GM18858 (cell line): ENCODE measurements at regions not wholly inside any gene's neighbourhood (a gene's known extent, or its start where the extent isn't known, plus 50 kb on each side); places are given as distances from the start of the nearest gene placed in this dataset.
"Not testable (repeated sequence)": the region's sequence is repeated elsewhere in the genome, so short reads cannot be mapped to it uniquely, and the experiment has no call there.

Experiments
- ATAC-seq: cut with Tn5 transposase; IDR thresholded peaks from one replicate; pipeline ENCODE4 v1.9.1; 2021; ENCODE audit not compliant: unreplicated experiment

DNA sequence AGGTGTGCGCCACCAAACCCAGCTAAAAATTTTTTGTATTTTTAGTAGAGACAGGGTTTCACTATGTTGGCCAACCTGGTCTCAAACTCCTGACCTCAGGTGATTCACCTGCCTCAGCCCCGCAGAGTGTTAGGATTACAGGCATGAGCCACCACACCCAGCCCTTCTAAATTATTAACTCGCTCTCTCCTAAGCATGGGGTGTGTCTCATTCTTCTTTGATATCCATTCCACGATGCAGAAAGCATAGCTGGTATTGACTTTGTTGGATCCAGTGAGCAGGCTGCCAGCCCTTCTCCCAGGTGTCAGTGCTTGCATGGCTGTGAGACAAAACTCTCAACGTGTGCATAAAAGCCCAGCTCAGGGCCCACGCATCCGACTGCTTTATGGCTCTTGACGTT lies 254.1 kb upstream of the PFKP start:
- ATAC-seq: no peak

DNA sequence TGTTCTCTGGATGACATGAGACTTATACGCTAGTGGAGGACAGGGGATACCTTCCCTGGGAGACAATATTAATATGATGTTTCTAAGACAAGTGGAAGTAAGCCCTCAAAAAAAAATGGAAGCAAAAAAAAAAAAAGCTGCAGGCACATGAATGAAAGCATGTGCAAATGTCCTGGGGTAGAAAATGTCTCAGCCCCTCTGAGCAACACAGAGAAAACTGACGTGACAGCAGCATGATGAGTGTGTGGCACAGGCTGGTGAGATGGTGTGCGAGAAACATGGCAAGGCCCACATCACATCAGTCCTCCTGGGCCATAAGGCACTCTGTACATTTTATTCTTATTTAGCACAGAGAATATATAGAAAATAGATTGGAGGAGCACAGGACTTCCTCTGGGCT lies 254.7 kb upstream of the PFKP start:
- ATAC-seq: no peak

GRCh38 chr10:2800178-2800577 lies 267.2 kb upstream of the PFKP start:
- no peak for ATAC-seq

- ATAC-seq: no peak
Measured at GRCh38 chr10:2798336-2799022, 268.9 kb upstream of the PFKP start.

DNA sequence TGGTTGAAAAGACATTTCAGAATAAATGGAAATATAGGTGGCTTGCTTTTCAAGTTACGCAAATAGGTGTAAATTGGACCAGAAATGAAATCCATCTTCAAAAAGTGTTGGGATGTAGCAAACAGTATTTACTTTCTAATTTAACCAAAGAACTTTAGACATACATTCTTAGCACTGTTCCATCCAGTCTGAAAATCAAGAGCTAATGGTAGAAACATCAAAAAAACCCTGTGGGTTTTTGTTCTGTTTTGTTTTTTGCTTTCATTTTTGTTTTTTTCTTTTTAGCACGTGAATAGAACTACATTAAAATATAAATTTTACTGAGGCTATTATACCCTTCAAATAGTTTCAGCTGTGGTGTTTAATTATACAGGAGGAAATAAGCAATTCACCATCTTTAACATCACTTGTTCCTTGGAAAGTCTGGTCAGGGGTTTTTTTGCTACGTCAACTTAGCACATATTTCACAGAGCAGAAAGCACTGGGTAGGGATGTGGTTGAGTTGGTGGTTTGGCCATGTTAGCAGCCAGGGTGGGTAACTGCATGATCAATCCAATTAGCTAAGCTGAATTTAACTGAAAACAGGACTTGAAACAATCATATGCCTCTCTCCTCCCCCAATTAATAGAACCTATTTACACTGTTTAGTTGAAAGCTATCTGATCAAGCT lies 275.4 kb upstream of the PFKP start:
- ATAC-seq: no peak

- ATAC-seq: no peak
Measured at GRCh38 chr10:2790396-2791188, 276.8 kb upstream of the PFKP start.

GRCh38 chr10:2786251-2786650 lies 281.1 kb upstream of the PFKP start:
- no peak for ATAC-seq

GRCh38 chr10:2784766-2785165 lies 282.6 kb upstream of the PFKP start:
- ATAC-seq: no peak

GRCh38 chr10:2782950-2783349 lies 284.4 kb upstream of the PFKP start:
- no peak for ATAC-seq

- no peak for ATAC-seq
Measured at GRCh38 chr10:2782265-2782664, 285.1 kb upstream of the PFKP start.

DNA sequence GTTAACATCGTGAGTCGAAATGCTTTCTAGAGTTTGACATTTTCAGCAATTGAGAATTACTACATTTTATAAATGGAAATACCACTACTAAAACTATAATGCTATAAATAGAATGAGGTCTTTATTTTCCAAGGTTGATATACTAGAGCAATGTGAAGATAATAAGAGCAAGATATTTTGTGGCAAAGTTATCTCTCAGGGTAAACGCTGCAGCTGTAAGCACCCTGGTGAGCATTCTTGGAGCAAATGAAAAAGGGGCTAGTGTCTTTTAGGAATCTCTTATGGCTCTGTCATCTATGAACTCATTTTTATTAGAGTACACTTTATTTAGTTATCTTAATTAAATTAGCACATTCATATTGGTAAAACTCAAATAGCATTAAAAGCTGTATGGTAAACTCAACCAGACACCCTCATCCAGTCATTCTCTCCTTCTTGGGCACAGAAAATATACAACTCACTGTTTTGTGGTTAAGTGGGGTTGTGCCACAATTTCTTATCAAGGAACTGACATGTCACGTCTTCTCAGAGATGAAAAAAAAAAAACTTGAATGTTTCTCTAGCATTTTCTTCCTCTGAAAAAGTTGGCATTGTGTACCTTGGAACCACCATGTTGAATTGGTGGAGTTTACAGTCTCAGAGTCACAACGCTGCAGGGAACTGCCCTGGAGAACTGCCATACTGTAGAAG lies 289.5 kb upstream of the PFKP start:
- no peak for ATAC-seq

DNA sequence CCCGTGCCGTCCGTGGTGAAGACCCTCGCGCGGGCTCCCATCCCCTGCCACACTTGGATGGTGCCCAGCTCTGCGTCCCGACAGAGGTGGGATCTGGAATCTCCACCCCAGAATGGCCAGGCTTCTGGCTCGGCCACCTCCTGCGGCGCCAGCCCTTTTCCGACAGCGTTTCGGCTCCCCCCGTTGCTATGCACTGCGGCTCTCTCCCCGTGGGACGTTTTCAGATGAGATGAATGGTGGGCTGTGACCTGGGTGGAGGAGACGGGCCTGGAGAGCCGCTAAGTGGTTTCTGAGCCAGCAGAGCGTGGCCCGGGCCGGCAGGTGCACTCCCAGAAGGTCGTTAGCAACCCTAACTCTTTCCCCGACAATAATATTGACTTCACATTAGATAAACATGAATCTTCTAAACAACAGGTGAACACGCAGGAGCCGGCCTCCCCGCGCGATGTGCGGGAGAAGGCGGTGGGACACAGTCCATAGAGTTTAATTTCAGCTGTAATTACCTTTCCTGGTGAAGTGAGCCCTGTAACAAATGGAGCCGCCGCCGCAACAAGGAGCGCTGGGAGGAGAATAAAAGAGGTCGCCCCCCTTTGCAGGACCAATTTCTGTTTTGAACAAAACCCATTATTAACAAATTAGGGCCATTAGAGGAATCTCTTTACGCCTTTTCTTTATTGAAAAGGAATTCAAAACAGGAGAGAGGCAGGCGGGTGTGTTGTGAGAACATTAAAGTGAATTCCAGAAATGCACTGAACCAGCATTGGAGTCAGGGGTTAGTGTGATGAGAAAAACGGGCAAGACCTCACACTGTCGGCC lies 294.3 kb upstream of the PFKP start:
- ATAC-seq: no peak

DNA sequence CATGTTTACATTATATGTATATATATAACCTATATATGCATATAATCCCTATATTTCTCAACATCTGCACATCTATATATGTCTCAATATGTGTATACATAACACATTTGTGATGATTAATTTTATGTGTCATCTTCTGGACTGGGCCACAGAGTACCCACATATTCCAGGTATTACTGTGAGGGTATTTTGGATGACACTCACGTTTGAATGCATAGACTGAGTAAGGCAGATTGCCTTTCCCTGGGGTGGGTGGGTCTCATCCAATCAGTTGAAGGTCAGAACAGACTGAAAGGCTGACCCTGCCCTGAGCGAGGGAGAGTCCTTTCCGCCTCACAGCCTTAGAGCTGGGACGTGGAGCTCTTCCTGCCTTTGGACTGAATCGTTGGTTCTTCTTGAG lies 295.2 kb upstream of the PFKP start:
- ATAC-seq: no peak

DNA sequence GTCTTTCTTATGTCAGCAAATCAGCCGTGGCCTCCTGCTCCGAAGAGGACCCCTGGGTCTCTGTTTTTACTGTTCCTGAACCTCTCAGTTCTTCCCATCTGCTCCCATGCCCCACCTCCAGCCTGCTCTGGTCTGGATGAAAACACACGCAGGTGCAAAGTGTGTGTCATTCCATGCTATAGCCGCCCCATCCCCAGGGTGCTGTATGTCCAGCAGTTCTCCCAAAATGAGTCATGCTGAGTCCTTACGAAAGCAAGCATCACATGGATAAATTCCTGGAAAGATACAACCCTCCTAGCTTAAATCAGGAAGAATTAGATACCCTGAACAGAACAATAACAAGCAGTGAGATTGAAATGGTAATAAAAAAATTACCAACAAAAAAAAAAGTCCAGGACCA lies 300.1 kb upstream of the PFKP start:
- ATAC-seq: not testable (repeated sequence)

DNA sequence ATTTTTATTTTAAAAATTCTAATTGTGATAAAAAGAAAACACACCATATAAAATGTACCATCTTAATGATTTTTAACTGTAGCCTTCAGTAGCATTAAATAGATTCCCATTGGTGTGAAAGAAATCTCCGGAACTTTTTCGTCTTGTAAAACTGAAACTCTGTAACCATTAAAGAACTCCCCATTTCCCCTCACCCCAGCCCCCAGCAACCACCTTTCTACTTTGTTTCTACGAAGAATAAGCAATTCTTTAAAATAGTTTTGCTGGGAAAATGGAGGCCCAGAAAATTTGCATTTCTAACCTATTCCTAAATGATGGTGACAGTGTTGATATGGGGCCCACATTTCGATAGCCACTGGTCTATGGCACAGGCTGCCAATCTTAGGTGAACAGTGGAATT lies 305.4 kb upstream of the PFKP start:
- no peak for ATAC-seq

GRCh38 chr10:2761311-2761710 lies 306.0 kb upstream of the PFKP start:
- no peak for ATAC-seq

- no peak for ATAC-seq
Measured at GRCh38 chr10:2760736-2761135, 306.6 kb upstream of the PFKP start.

DNA sequence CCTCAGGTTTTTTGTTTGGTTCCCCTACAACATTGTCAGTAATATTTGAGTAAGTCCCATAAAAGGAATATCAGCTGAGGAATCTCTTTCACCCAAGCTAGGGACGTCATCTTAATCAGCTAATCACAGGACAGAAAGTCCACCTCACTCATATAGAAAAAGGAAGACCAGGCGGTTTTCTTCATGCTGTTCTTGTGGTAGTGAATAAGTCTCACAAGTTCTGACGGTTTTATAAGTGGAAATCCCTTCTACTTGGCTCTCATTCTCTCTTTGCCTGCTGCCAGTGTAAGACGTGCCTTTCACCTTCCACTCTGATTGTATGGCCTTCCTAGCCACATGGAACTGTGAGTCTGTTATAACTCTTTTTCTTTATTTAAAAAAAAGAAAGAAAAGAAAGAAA lies 308.1 kb upstream of the PFKP start:
- ATAC-seq: no peak

- no peak for ATAC-seq
Measured at GRCh38 chr10:2754943-2755342, 312.4 kb upstream of the PFKP start.

GRCh38 chr10:2748287-2748686 lies 319.1 kb upstream of the PFKP start:
- ATAC-seq: no peak

DNA sequence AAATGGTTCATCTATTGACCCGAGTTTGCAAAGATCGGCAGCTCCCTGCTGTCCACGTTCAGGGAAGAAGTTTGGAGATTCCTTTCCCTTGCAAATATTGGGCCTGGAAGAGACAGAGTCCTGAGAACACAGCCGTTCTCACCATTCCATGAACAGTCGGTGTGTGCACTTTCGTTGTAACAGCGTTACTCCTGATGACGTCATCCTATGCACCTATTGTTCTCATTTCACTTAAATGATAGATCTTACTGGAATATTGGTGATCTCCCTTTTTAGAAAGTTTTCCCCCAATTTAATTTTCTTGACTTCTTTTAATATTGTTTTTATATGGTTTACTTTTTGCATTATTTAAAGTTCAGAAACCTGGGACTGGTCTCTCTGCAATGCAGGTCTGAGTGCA lies 320.7 kb upstream of the PFKP start:
- no peak for ATAC-seq
